Liver (tissue), 8 donors: ENCODE measurements at regions not wholly inside any gene's neighbourhood (a gene's known extent, or its start where the extent isn't known, plus 50 kb on each side); places are given as distances from the start of the nearest gene placed in this dataset.

ENCODE experiments used
- DNase-seq: peaks from one replicate; pipeline ENCODE4 v3.0.0-alpha.2; 2017; ENCODE audit warnings: low spot score
- H3K27ac ChIP-seq, 2 donors: one replicate each; pipeline ENCODE4 v1.7.0; 2013; ENCODE audit warnings: inconsistent platforms in 2 of 2, low read length in 2 of 2, control low read depth in 1 of 2, low read depth in 1 of 2, mild to moderate bottlenecking in 1 of 2
- H3K27me3 ChIP-seq, 4 donors: one replicate each; pipeline versions ENCODE4 v1.6.1 to v1.7.0; 2013; ENCODE audit warnings: low read length in 3 of 4, inconsistent platforms in 1 of 4, mild to moderate bottlenecking in 1 of 4, moderate library complexity in 1 of 4; ENCODE audit not compliant: control insufficient read depth in 4 of 4, insufficient read depth in 4 of 4
- H3K36me3 ChIP-seq, 4 donors: one replicate each; pipeline versions ENCODE4 v1.6.1 to v1.7.0; 2013; ENCODE audit warnings: low read length in 3 of 4, mild to moderate bottlenecking in 3 of 4, low read depth in 1 of 4, moderate library complexity in 1 of 4; ENCODE audit not compliant: control insufficient read depth in 4 of 4, insufficient read depth in 3 of 4
- H3K4me1 ChIP-seq, 4 donors: one replicate each; pipeline versions ENCODE4 v1.6.1 to v1.7.0; 2013; ENCODE audit warnings: low read length in 3 of 4, mild to moderate bottlenecking in 3 of 4, moderate library complexity in 1 of 4; ENCODE audit not compliant: control insufficient read depth in 4 of 4, insufficient read depth in 4 of 4
- H3K4me3 ChIP-seq, 3 donors: one replicate each; pipeline versions ENCODE4 v1.6.1 to v1.7.0; 2013; ENCODE audit warnings: low read length in 3 of 3, control low read depth in 1 of 3, low read depth in 1 of 3, mild to moderate bottlenecking in 1 of 3
- H3K9ac ChIP-seq, 2 donors: one replicate each; pipeline ENCODE4 v1.7.0; 2013; ENCODE audit warnings: low read length in 2 of 2, mild to moderate bottlenecking in 2 of 2, moderate library complexity in 2 of 2, control low read depth in 1 of 2, low read depth in 1 of 2
- H3K9me3 ChIP-seq, 4 donors: one replicate each; pipeline versions ENCODE4 v1.6.1 to v1.7.0; 2013; ENCODE audit warnings: low read length in 3 of 4; ENCODE audit not compliant: control insufficient read depth in 4 of 4
- ATF3 ChIP-seq: IDR thresholded peaks from 2 replicates; pipeline ENCODE4 v1.6.1; 2016; ENCODE audit warnings: antibody characterized with exemption
- CTCF ChIP-seq: fragments of 150-350 bp; IDR thresholded peaks from 2 replicates; pipeline ENCODE4 v1.5.1; 2017; ENCODE audit warnings: improper control_type of control experiment, low read depth, low read length; ENCODE audit not compliant: missing input control
- EGR1 ChIP-seq, 2 donors: IDR thresholded peaks; 2 replicates each; pipeline ENCODE4 v1.6.1; 2016 to 2018; ENCODE audit warnings: antibody characterized with exemption in 2 of 2, low read depth in 2 of 2
- FOXA1 ChIP-seq: IDR thresholded peaks from 2 replicates; pipeline ENCODE4 v1.6.1; 2016; ENCODE audit warnings: antibody characterized with exemption
- FOXA2 ChIP-seq: IDR thresholded peaks from 2 replicates; pipeline ENCODE4 v1.6.1; 2016; ENCODE audit warnings: antibody characterized with exemption
- GABPA ChIP-seq, 2 donors: IDR thresholded peaks in 1 of 2; conservative IDR thresholded peaks in 1 of 2; 2 replicates each; pipeline ENCODE4 v1.6.1; 2016; ENCODE audit warnings: antibody characterized with exemption in 2 of 2, mild to moderate bottlenecking in 1 of 2, moderate library complexity in 1 of 2
- HNF4A ChIP-seq, 2 donors: conservative IDR thresholded peaks; 2 replicates each; pipeline ENCODE4 v1.6.1; 2016; ENCODE audit warnings: antibody characterized with exemption in 2 of 2, mild to moderate bottlenecking in 2 of 2
- HNF4G ChIP-seq: IDR thresholded peaks from 2 replicates; pipeline ENCODE4 v1.6.1; 2016; ENCODE audit warnings: antibody characterized with exemption
- JUND ChIP-seq, 2 donors: IDR thresholded peaks; 2 replicates each; pipeline ENCODE4 v1.6.1; 2016; ENCODE audit warnings: antibody characterized with exemption in 2 of 2
- MAX ChIP-seq: IDR thresholded peaks from 2 replicates; pipeline ENCODE4 v1.6.1; 2016; ENCODE audit warnings: antibody characterized with exemption
- NR2F2 ChIP-seq: IDR thresholded peaks from 2 replicates; pipeline ENCODE4 v1.6.1; 2016; ENCODE audit warnings: antibody characterized with exemption
- RAD21 ChIP-seq, 2 donors: IDR thresholded peaks; 2 replicates each; pipeline ENCODE4 v1.6.1; 2016; ENCODE audit warnings: antibody characterized with exemption in 2 of 2, mild to moderate bottlenecking in 2 of 2
- REST ChIP-seq: IDR thresholded peaks from 2 replicates; pipeline ENCODE4 v1.6.1; 2016; ENCODE audit warnings: antibody characterized with exemption, mild to moderate bottlenecking
- RXRA ChIP-seq, 2 donors: IDR thresholded peaks; 2 replicates each; pipeline ENCODE4 v1.6.1; 2017 to 2018; ENCODE audit warnings: antibody characterized with exemption in 2 of 2, mild to moderate bottlenecking in 1 of 2
- SP1 ChIP-seq: IDR thresholded peaks from 2 replicates; pipeline ENCODE4 v1.6.1; 2018; ENCODE audit warnings: antibody characterized with exemption, mild to moderate bottlenecking
- TAF1 ChIP-seq: conservative IDR thresholded peaks from 2 replicates; pipeline ENCODE4 v1.6.1; 2016; ENCODE audit warnings: antibody characterized with exemption, mild to moderate bottlenecking
- YY1 ChIP-seq: IDR thresholded peaks from 2 replicates; pipeline ENCODE4 v1.6.1; 2016; ENCODE audit warnings: antibody characterized with exemption, mild to moderate bottlenecking
- ZBTB33 ChIP-seq: IDR thresholded peaks from 2 replicates; pipeline ENCODE4 v1.6.1; 2016; ENCODE audit warnings: antibody characterized with exemption
- WGBS: extraction: QIAGEN DNeasy Blood & Tissue Kit; methylation state at CpG from one replicate; pipeline ENCODE4 v1.1.7; 2013; 5-methylcytosine and 5-hydroxymethylcytosine counted together
- donor health status: healthy.
- donor health status: healthy.
- donor health status: healthy.
- donor health status: healthy.
- donor health status: healthy.

- Histone ChIP-seq H3K4me3 (no peak overlapping the region), H3K4me1 (no peaks in the 10 kb centered on the region), H3K9ac (no peak overlapping the region), H3K9me3 (no peaks in the 10 kb centered on the region), H3K27me3 (peaks cover 0 to 3% (median 0%) of the 10 kb centered on the region in 4 donors), H3K27ac (no peak overlapping the region), H3K36me3 (no peaks in the 10 kb centered on the region)
- TF ChIP-seq CTCF (no peak), FOXA2 (no peak), HNF4A (conservative IDR thresholded peaks at IDR 0.05) (no peak), EGR1 (IDR thresholded peaks at IDR 0.05; ENCODE audit: low read depth in 2 of 2) (no peak), SP1 (no peak), JUND (IDR thresholded peaks at IDR 0.05) (no peak), RXRA (IDR thresholded peaks at IDR 0.05) (no peak), MAX (no peak), GABPA (IDR thresholded peaks at IDR 0.05 in 1 of 2, conservative IDR thresholded peaks at IDR 0.05 in 1 of 2) (no peak), NR2F2 (no peak), TAF1 (no peak), REST (no peak), RAD21 (IDR thresholded peaks at IDR 0.05) (no peak), ZBTB33 (no peak), FOXA1 (no peak), YY1 (no peak), ATF3 (no peak)
- no peak for DNase-seq
- WGBS, result 72% methylated on average over 3 of the region's 3 CpGs
Measured at GRCh38 chrX:26922278-26922677, 540.9 kb downstream of the PPP4R3C start.

- WGBS, result 28% methylated on average over 4 of the region's 4 CpGs
- H3K4me1 ChIP-seq, result no peaks in the 10 kb centered on the region
- DNase-seq, result no peak
- TF ChIP-seq RAD21 (IDR thresholded peaks at IDR 0.05), result peak in 1 of 2 donors; percentile 34
- TF ChIP-seq SP1, result no peak
- TF ChIP-seq RXRA (IDR thresholded peaks at IDR 0.05), result no peak
- TF ChIP-seq CTCF, result peak; percentile 15
- no peak for TF ChIP-seq HNF4G
- no peak overlapping the region for H3K9ac ChIP-seq
- H3K36me3 ChIP-seq, result no peaks in the 10 kb centered on the region
- H3K9me3 ChIP-seq, result no peaks in the 10 kb centered on the region
- peaks cover 0 to 3% (median 0%) of the 10 kb centered on the region in 4 donors for H3K27me3 ChIP-seq
- H3K27ac ChIP-seq, result no peak overlapping the region
- H3K4me3 ChIP-seq, result no peak overlapping the region
Measured at GRCh38 chrX:26918631-26919030, 544.5 kb downstream of the PPP4R3C start.
